Fibroblast of villous mesenchyme (primary cell): ENCODE measurements at regions not wholly inside any gene's neighbourhood (a gene's known extent, or its start where the extent isn't known, plus 50 kb on each side); places are given as distances from the start of the nearest gene placed in this dataset.

ENCODE experiments used
- DNase-seq: peaks from one replicate; pipeline ENCODE4 v3.0.0-alpha.2; 2010; ENCODE audit warnings: low read depth
- H3K4me3 ChIP-seq: 2 replicates; pipeline ENCODE4 v1.5.1; 2011; ENCODE audit warnings: low read depth, mild to moderate bottlenecking, low read length
- TF ChIP-seq, protein P1 (sequence below): IDR thresholded peaks from 2 replicates; pipeline ENCODE4 v1.5.1; 2012; ENCODE audit warnings: low read depth, mild to moderate bottlenecking, low read length; ENCODE audit not compliant: insufficient read depth

DNA sequence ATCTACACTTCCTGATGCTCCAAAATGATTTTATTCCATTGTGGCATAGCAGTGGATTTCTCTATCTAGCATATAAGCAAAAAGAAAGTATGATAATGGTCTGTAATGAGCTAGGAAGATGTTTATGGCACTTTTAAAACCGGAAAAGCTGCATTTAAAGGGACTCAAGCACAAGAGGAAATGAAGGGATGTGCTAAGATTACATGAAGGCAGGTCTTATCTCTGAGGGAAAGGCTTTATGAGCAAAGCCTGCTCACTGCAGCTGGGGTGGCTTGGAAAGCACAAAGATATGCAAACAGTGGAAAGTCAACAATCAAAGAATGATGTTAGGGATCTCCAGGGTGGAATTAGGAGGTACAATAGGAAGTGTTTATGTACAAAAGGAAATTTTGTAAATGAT is 138.2 kb downstream of the TENT5A start:
- TF ChIP-seq, protein P1, sequence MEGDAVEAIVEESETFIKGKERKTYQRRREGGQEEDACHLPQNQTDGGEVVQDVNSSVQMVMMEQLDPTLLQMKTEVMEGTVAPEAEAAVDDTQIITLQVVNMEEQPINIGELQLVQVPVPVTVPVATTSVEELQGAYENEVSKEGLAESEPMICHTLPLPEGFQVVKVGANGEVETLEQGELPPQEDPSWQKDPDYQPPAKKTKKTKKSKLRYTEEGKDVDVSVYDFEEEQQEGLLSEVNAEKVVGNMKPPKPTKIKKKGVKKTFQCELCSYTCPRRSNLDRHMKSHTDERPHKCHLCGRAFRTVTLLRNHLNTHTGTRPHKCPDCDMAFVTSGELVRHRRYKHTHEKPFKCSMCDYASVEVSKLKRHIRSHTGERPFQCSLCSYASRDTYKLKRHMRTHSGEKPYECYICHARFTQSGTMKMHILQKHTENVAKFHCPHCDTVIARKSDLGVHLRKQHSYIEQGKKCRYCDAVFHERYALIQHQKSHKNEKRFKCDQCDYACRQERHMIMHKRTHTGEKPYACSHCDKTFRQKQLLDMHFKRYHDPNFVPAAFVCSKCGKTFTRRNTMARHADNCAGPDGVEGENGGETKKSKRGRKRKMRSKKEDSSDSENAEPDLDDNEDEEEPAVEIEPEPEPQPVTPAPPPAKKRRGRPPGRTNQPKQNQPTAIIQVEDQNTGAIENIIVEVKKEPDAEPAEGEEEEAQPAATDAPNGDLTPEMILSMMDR = no peak
- DNase-seq = peak; percentile 91
- peak overlapping the region; percentile 21 for H3K4me3 ChIP-seq

DNA sequence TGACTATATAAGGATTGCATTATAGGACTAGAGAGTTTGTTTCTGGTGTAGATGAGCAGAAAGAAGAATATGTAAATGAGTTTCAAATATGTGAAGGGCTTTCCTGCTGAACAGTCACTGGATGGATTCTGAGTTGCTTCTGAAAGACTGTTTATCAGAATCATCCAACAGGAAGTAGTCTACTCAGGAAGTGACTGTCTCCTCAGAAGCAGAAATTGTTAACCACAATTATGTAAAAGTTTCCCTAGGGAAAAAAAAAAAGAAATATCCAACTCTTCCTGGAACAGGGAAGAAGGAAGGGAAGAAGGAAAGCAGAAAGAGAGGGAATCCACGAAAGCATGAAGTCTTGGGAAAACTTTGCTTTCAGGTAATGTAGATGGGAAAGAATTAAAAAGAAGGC is 138.9 kb downstream of the TENT5A start:
- H3K4me3 ChIP-seq = no peak overlapping the region
- DNase-seq = peak; percentile 83
- TF ChIP-seq, protein P1 = no peak

DNA sequence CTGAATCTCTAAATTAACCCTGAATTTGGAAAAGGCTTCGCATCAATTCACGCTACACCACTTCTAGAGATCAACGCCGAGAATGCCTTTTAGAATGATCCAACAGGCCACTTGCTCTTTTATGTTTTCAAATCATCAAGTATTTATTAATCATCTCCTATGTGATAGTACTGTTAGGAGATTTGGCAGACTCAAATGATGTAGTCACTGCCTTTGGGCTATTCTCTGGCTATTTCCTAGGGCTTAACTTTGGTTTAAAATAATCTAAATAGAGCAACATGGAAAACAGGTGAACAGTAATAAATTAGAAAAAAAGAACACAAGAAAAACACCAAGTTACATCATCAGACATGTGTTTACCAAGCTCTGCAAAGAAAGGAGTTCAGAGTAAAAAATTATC is 140.3 kb downstream of the TENT5A start:
- TF ChIP-seq, protein P1 = no peak
- DNase-seq = no peak
- H3K4me3 ChIP-seq = no peak overlapping the region

DNA sequence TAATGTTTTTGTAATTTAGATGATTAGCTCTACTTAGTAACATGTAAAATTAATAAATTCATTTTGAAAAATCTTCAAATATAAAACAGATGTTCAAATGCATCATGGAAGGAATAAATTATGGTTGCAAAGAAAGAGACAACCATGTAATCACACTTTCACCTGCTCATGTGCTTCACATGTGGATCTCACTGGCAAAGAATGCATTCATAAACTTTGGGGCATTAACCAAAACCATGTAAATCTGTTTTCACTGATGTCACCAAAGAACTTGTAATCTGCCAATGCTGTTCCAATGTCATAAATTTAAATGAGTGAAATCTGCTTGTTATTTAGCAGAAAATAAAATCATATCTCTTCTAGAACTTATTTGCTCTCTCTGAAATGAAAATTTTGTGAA is 142.7 kb downstream of the TENT5A start:
- H3K4me3 ChIP-seq = no peak overlapping the region
- DNase-seq = no peak
- TF ChIP-seq, protein P1 = no peak

DNA sequence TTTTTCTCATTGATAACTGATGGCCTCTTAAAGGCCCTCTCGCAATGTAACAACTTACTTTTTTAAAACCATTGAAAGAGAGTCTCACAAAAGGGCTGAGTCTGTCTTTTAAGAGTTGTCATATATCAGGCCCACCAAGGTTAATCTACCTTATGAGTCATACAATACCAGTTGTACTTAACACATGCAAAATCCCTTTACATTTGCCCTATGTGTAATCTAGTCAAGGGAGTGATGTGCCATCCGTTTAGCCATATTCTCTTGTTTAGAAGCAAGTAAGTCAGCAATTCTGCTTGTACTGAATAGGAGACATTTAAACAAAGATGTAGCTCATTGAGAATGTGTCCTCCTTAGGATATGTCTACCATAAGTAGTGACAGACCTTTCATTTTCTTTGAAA is 143.7 kb downstream of the TENT5A start:
- no peak for DNase-seq

DNA sequence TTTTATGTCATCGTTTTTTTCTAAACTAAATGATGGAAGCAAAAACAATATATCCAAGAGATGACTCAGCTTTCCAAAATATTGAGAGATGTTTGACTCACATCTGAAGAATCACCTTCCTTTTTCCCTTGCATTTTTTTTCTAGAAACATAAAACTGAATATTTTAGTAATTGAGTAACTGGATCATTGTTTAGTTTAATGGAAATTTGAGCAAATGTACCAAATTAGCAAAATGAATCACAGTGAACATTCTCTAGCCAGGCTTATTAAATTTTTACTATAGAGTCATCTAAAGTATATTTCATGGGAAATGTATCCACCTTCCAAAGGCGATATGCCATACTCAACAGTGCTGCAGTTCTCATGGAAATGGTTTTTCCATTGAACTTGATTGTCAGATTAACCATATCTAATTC is 145.5 kb downstream of the TENT5A start:
- DNase-seq = peak; percentile 60
- no peak overlapping the region for H3K4me3 ChIP-seq
- TF ChIP-seq, protein P1 = no peak

More for the DNA sequence above, 143.7 kb downstream of the TENT5A start:
- H3K4me3 ChIP-seq = no peak overlapping the region
- TF ChIP-seq, protein P1 = no peak

DNA sequence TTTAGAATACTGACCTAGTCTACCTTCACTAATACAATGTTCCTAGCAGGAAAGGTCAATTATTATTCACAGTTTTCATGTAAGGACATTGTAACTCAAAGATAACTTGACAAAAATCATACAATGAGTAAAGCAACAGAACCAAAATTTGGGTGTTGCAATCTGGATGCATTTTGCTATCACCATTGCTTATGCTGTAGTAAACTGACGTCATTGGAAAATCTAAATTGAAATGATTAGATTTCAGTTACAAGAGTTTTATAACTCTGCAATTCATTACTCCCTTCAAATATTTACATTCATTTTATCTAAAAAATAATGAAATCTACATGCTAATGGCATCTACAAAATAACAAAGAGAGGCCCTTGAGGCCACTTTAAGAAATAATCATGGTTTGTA is 147.0 kb downstream of the TENT5A start:
- DNase-seq = no peak
- TF ChIP-seq, protein P1 = no peak
- no peak overlapping the region for H3K4me3 ChIP-seq
